ENCODE measurements at regions not wholly inside any gene's neighbourhood (a gene's known extent, or its start where the extent isn't known, plus 50 kb on each side); places are given as distances from the start of the nearest gene placed in this dataset.

DNA sequence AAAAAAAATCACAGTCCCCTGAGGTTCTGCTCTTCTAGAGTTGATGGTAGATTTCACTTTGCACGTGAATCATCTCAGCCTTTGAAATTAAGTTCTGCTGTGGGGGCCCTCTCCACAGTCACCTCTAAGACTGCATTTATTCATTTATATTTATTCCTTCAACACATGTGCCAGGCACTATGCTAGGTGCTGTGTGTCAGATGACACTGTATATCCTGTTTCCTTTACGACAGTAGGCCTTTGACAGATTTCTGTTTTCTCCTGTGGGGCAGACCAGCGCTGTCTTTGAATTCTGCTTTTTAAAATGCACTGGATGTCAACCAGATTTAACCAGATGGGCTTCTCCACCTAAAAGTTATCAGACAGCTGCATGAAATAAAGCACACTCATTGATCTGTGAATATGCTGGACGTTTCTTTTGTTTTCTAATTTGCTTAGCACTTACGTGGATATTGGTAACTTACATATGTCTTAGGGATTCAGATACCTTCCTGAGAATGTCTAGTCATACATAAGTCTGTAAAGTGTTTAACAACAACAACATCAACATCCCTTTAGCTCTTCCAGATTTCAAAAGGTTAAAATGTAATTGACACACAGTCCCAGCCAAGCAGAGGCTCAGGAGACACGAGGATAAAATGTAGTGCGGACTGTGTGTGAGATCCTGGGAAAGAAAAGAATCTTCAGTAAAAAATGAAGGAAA, 525.5 kb upstream of the MCTP2 start:
- H3K27me3 ChIP-seq (ENCODE audit: control insufficient read depth, insufficient read depth, low read length): no peaks in the 10 kb centered on the region
- no peak for DNase-seq
- H3K4me3 ChIP-seq (ENCODE audit: insufficient read depth, low read depth, low read length): no peak overlapping the region
- H3K36me3 ChIP-seq (replicated peaks; ENCODE audit: control insufficient read depth, insufficient read depth, low read length): no peaks in the 10 kb centered on the region

DNA sequence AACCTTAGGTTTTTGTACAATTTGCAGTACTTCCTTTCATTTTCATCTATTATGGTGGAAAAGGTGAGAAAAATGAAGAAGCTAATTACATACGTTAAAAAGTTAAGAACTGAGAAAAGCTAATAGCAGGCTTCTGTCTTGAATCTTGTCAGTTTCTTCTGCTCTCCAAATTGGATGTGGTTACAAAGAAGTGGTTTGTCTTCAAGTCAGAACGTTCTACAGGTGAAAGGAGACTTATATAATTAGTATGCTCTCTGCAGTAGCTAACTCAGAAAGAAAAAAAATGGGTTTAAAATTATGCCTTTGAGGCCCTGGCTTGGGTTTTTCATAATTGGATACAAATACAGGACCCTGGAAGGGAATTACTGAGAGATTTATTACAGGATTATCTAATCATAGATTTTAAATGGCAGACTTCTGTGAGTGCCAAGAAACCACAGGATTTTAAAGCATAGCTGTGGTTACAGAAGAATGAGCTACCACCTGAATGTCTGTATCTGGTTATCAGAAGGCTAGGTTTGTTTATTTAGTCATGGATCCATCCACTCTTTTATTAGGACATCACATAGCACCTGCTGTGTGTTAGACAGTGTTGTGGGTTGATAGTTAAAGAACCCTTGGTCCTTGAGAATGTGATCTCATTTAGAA, 528.1 kb upstream of the MCTP2 start:
- Histone ChIP-seq H3K27me3 (ENCODE audit: control insufficient read depth, insufficient read depth, low read length) (no peaks in the 10 kb centered on the region), H3K4me3 (ENCODE audit: insufficient read depth, low read depth, low read length) (no peak overlapping the region), H3K36me3 (replicated peaks; ENCODE audit: control insufficient read depth, insufficient read depth, low read length) (no peaks in the 10 kb centered on the region)
- DNase-seq: no peak

DNA sequence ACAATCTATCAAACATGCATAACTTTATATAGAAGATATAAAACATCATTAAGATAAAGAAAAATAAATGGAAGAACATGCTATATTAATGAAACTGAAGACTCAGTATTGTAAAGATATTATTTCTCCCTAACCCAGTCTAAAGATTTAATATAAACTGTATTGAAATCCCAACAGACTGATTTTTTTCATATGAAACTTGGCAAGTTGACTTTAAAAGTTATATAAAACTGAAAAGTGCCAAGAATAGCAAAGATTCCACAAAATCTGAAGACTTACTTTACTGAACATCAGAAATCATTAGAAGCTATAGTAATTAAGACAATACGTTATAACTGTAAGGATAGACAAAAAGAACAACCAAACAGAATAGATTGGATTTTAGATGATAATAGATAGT, 531.3 kb upstream of the MCTP2 start:
- no peak for DNase-seq
- H3K4me3 ChIP-seq (ENCODE audit: insufficient read depth, low read depth, low read length): no peak overlapping the region
- no peaks in the 10 kb centered on the region for H3K27me3 ChIP-seq (ENCODE audit: control insufficient read depth, insufficient read depth, low read length)
- no peaks in the 10 kb centered on the region for H3K36me3 ChIP-seq (replicated peaks; ENCODE audit: control insufficient read depth, insufficient read depth, low read length)

DNA sequence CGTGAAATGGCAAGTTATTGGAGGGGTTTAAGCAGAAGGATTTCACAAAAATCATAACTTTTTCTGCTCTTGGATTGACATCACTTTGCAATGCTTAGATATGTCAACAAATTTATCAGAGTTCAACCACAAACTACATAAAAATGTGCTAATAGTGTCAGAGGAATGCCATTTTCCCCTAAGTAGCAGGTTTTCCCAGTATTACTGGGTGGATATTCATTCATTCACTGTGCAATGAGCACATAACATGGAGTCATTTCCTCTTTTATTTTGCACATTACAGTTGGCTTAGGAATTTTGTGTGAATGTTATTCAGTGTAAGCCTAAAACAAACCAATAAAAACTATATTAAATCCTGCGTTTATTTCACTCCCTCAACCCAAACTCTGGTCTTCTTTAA, 537.3 kb upstream of the MCTP2 start:
- Histone ChIP-seq H3K4me3 (ENCODE audit: insufficient read depth, low read depth, low read length) (no peak overlapping the region), H3K36me3 (replicated peaks; ENCODE audit: control insufficient read depth, insufficient read depth, low read length) (no peaks in the 10 kb centered on the region), H3K27me3 (ENCODE audit: control insufficient read depth, insufficient read depth, low read length) (no peaks in the 10 kb centered on the region)
- DNase-seq: no peak

DNA sequence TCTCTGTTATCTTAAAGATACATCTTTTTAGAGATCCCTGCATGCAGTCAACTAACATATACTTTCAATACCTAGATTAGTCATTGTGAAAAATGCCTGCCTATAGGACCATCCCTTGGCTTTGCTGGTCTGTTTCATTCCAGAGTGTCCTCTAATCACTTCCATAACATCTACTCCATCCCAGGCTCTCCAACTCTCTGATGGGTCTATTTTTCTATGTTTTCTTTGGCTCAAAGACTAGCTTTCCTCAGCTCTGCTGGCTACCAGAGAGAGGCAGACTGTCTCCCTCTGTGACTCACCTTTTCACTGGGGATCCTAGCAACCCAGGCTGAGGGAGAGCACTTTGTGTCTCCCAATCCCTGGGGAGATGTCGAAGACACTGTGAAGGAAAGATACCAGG, 547.7 kb upstream of the MCTP2 start:
- no peaks in the 10 kb centered on the region for H3K27me3 ChIP-seq (ENCODE audit: control insufficient read depth, insufficient read depth, low read length)
- DNase-seq: no peak
- no peaks in the 10 kb centered on the region for H3K36me3 ChIP-seq (replicated peaks; ENCODE audit: control insufficient read depth, insufficient read depth, low read length)
- no peak overlapping the region for H3K4me3 ChIP-seq (ENCODE audit: insufficient read depth, low read depth, low read length)

DNA sequence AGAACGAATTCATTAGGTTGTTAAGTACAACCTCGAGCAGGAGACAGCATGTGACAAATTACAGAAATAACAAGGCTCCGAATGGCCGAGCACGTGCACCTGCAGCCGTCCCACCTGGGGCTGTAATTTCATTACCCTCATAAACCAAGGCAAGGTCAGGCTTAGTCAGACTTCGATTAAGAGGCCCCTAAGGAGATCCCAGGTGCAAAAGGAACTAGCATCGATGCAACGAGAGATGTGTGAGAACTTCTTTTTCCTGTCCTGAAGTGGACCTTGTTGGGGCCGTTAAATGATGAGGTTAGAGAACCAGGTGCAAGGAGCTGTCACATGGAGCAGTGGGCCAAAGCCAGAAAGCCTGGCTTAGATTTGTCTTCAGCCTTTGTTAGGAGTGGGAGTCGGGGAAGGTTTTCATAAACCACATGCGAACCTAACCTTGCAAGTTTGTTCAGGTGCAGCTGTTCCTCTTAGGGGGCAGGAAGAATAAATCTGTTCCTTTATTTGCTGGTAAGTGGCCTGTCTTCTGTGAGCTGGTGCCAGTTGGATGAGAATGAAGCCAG, 559.9 kb upstream of the MCTP2 start:
- Histone ChIP-seq H3K4me3 (ENCODE audit: insufficient read depth, low read depth, low read length) (no peak overlapping the region), H3K27me3 (ENCODE audit: control insufficient read depth, insufficient read depth, low read length) (no peaks in the 10 kb centered on the region), H3K36me3 (replicated peaks; ENCODE audit: control insufficient read depth, insufficient read depth, low read length) (no peaks in the 10 kb centered on the region)
- no peak for DNase-seq

DNA sequence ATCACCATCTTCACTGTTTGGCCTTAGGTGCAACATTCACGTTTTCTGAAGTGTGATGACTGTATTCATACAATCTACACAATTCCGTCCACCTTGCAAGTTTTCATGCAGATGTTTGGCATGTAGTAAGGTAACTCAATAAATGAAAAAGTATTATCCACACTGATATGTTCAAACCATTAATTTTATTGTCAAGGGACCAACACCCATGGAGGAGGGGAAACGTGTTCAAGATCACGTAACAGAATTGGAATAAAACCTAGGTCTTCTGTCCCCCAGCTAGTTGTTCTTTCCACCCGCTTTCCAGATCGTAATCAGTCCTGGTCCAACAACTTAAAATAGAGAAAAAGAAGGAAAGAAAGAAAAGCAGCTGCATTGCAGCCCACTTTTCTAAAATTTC, 560.4 kb upstream of the MCTP2 start:
- H3K4me3 ChIP-seq (ENCODE audit: insufficient read depth, low read depth, low read length): no peak overlapping the region
- H3K36me3 ChIP-seq (replicated peaks; ENCODE audit: control insufficient read depth, insufficient read depth, low read length): no peaks in the 10 kb centered on the region
- no peaks in the 10 kb centered on the region for H3K27me3 ChIP-seq (ENCODE audit: control insufficient read depth, insufficient read depth, low read length)
- DNase-seq: no peak

DNA sequence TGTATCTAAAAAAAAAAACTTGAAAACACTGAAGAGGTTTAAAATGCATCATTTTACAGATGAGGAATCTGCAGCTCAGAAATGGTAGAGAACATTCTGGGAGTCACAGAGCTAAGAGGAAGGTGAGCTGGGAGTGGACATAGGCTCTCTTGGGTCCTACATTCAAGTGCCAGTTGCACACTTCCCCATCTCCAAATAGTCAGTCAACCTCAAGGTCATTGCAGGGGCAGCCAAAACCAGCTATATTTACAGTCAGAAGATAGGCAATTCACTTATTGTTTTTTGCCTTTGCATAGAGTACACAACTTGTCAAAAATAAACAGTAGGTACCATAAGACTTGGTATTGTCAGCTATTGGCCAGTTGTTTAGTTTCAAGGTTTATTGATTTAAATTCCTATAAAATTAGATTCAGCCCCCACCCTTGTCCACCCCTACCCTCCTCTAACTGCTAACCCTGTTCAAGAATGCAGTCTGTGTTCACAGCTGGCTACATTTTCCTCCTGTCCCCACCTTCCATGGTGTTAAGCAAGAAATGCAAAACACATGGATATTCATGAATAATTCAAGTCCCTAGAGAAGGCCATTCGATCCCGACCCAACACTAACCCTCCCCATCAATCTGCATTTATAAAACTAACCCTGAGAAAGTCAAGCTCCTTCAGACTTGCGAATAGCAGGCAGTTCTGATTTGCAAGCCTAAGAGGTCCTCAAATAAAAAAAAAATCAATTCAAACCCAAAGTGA, 567.0 kb upstream of the MCTP2 start:
- Histone ChIP-seq H3K27me3 (ENCODE audit: control insufficient read depth, insufficient read depth, low read length) (no peaks in the 10 kb centered on the region), H3K4me3 (ENCODE audit: insufficient read depth, low read depth, low read length) (no peak overlapping the region), H3K36me3 (replicated peaks; ENCODE audit: control insufficient read depth, insufficient read depth, low read length) (no peaks in the 10 kb centered on the region)
- DNase-seq: peak; percentile 21

DNA sequence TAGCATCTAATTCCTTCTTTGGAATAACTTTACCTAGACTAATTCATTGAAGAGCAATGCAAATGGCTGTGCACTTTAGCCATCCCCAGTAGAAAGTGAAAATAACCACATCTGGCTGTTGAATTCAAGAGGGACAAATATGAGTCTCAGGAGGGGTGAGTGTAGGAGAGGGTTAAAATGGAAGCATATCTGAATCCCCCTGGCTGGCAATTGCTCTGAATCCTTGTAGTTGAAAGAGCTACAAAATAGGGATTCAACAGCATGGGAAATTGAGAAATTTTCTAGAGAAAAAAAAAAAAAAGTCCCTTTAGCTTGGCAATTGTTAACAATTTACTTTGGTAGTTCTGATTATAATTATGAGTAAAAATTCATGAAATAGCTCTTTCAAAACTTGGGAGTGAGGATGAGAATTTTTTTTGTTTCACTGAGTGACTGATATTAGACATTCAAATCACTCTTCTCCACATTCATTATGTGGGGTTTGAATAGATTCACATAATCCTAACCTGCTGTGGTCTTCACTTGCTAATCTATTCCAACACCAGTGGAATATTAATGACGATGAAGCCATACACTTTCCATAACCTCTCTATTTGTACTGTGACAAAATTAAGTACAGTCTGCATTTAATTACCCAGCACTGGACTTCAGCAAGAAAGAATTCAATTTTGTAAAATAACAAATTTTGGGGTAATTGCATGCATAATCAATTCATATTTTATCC, 569.0 kb upstream of the MCTP2 start:
- Histone ChIP-seq H3K27me3 (ENCODE audit: control insufficient read depth, insufficient read depth, low read length) (no peaks in the 10 kb centered on the region), H3K4me3 (ENCODE audit: insufficient read depth, low read depth, low read length) (no peak overlapping the region), H3K36me3 (replicated peaks; ENCODE audit: control insufficient read depth, insufficient read depth, low read length) (no peaks in the 10 kb centered on the region)
- no peak for DNase-seq

DNA sequence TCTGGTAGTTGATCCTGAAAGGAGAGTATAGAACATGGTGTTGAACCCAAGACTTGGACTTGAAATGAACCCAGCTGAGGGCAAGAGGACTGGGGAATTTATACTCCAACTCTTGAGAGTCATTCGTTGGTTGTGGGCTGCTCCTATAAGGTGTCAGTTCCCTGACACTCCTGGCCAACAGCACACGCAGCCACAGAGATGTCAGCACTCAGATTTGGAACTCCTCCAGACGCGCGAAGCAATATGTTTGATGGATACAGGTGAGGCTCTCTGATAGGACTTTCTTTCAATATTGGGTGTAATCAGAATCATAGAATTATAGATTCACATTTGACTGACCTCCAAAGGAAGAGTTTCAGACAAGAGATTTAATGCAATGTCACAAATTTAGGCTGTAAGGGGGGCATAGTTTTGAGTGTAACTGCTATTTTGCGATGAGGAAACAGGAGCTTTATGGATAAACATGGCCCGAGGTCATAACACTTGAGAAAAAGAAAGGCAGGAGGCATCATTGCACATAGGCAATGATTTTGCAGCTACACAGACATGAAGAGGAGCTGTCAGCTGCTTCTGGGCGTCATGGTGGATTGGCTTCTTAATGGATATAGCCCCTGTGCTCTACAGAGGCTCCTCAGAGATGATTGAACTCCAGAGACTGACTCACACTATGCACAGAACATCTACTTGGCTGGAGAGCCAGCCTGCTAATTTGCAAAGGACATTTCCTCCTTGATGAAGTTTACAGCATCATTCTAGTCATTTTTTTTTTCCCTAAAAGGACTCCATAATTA, 569.2 kb upstream of the RGMA start:
- no peaks in the 10 kb centered on the region for H3K27me3 ChIP-seq (ENCODE audit: control insufficient read depth, insufficient read depth, low read length)
- no peaks in the 10 kb centered on the region for H3K36me3 ChIP-seq (replicated peaks; ENCODE audit: control insufficient read depth, insufficient read depth, low read length)
- DNase-seq: no peak
- no peak overlapping the region for H3K4me3 ChIP-seq (ENCODE audit: insufficient read depth, low read depth, low read length)

DNA sequence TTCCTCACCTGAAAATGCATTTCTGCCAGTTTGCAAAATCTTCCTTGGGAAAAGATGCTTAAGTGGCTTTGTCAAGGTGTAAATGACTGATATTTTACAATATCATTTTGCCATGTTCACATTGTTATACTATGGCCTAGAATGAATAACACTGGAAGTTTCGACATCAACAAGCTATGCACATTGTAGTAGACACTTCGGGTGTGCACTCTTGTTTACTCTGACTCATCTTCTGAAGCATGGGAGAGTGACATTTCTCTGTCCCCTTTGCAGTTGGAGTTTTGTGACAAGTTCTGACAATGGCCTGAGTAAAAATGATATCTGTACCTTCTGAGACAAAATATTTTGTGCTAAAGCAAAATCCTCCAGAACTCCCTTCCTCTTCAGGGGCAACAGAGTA, 567.0 kb upstream of the RGMA start:
- no peak for DNase-seq
- Histone ChIP-seq H3K27me3 (ENCODE audit: control insufficient read depth, insufficient read depth, low read length) (no peaks in the 10 kb centered on the region), H3K36me3 (replicated peaks; ENCODE audit: control insufficient read depth, insufficient read depth, low read length) (no peaks in the 10 kb centered on the region), H3K4me3 (ENCODE audit: insufficient read depth, low read depth, low read length) (no peak overlapping the region)

DNA sequence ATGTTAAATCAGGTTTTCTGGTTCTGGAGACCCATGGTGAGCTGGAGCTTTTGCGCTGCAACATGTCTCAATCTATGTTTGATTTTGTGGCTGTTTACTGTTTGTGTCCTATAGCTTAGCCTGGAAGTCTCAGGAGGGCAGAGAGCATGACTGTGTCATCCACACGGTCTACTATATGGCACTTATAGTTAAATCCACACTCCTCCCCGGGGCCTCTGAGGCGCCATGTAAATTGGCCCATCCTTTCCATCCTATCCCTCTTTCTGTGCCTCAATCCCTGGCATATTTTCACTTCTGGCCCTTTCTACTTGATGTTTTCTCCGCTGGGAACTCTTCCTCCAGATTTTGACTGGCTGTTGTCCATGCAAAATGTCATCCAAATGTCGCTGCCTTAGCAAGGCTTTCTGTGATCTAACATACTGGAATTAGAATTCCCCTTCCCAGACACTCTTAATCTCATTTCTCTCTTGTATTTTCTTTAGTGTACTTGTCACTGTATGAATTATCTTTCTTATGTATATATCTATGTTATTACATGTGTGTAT, 560.8 kb upstream of the RGMA start:
- no peaks in the 10 kb centered on the region for H3K36me3 ChIP-seq (replicated peaks; ENCODE audit: control insufficient read depth, insufficient read depth, low read length)
- no peak overlapping the region for H3K4me3 ChIP-seq (ENCODE audit: insufficient read depth, low read depth, low read length)
- H3K27me3 ChIP-seq (ENCODE audit: control insufficient read depth, insufficient read depth, low read length): no peaks in the 10 kb centered on the region
- DNase-seq: no peak

DNA sequence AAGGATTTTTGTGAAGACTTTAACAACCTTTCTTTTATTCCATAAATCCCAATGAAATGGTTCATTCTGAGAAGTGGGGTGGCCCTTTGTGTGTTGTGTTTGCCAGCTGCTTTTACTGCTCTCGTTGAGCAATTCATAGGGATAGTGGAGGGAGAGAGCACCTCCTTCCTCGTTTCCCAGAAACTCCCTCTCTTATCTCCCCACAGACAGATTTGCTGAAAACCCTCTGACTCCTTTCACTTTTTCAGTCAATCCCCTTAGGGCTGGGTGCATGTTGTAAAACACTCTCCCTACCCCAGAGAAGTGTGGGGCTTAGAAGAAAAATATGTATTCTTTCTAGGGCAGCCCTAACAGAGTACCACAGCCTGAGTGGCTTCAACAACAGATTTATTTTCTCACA, 557.2 kb upstream of the RGMA start:
- no peak for DNase-seq
- Histone ChIP-seq H3K36me3 (replicated peaks; ENCODE audit: control insufficient read depth, insufficient read depth, low read length) (no peaks in the 10 kb centered on the region), H3K27me3 (ENCODE audit: control insufficient read depth, insufficient read depth, low read length) (no peaks in the 10 kb centered on the region), H3K4me3 (ENCODE audit: insufficient read depth, low read depth, low read length) (no peak overlapping the region)

DNA sequence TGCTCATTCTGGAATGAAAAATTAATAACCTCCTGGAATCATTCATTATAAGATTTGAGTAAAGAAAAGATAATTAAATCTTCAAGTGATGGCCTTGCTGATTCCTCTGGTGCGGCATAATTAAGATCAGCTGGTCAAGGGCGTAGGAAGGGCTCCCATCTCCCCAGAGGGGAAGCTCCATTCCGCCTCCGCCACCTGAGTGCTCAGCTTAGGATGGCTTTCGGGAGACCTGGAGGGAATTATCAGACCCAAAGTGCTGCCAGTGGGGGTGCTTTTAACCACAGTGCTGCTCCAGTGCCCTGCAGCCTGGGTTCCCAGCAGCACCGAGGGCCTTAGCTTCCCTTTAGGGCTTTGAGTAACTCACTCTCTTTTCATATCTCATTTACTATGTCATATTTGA, 556.6 kb upstream of the RGMA start:
- no peaks in the 10 kb centered on the region for H3K27me3 ChIP-seq (ENCODE audit: control insufficient read depth, insufficient read depth, low read length)

More for the DNA sequence above, 556.6 kb upstream of the RGMA start:
- Histone ChIP-seq H3K4me3 (ENCODE audit: insufficient read depth, low read depth, low read length) (no peak overlapping the region), H3K36me3 (replicated peaks; ENCODE audit: control insufficient read depth, insufficient read depth, low read length) (no peaks in the 10 kb centered on the region)
- DNase-seq: no peak

Measured in H7 (cell line).